ENCODE measurements at regions not wholly inside any gene's neighbourhood (a gene's known extent, or its start where the extent isn't known, plus 50 kb on each side); places are given as distances from the start of the nearest gene placed in this dataset.
"Not testable (repeated sequence)": the region's sequence is repeated elsewhere in the genome, so short reads cannot be mapped to it uniquely, and the experiment has no call there.

DNA sequence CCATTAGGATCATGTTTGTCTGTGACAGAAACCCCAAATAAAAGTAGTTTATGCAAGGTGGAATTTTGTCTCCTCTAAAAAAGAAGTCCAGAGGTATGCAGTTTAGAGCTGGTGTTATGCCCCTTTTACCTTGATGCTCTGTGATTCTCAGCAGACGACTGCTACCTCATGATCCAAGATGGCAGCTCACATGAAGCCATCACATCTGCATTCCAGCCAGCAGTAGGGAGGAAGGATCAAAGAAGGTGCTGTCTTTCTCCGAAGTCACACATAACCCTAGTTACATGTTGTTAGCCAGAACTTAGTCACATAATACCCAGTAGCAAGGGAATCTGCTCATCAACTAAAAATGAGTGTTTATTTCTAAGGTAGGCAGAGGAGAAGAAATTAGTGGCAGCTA lies 135.7 kb upstream of the HS3ST2 start:
- no peak for DNase-seq (ENCODE audit: low spot score)

DNA sequence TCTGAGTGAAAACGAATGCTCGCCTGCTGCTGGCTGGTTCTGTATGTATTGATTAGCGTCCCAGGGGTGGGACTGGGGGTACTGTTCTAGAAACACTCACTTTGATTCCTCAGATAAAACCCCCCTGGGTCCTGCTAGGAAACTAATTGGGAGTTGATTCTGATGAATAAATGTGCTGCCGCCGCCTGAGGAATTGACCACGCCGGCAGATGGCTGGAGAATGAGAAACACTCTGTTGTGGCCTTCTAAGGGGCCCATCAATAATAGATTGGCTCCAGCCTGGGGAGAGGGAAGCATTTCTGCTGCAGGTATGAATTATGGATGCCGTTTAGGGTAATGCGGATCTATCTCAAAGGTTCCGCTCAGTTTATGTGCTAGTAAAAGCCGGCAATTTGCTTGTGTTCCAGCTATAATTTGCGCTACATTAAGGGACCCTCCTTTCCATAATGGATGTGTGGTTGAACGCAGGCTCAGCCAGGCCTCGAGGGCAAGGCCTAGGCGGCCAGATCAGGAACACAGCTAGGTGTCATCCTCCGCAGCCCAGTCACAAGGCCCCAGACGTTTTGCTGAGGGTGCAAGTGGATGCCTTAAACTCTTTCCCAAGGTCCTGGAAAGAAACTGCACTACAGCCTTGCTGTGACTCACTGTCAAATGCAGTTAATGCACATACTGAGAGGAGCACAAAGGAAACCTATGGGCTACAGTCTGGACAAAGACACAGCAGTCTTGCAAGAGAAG lies 132.2 kb upstream of the HS3ST2 start:
- no peak for DNase-seq (ENCODE audit: low spot score)

- no peak for DNase-seq (ENCODE audit: low spot score)
Observed at GRCh38 chr16:22683258-22683657, 130.7 kb upstream of the HS3ST2 start.

DNA sequence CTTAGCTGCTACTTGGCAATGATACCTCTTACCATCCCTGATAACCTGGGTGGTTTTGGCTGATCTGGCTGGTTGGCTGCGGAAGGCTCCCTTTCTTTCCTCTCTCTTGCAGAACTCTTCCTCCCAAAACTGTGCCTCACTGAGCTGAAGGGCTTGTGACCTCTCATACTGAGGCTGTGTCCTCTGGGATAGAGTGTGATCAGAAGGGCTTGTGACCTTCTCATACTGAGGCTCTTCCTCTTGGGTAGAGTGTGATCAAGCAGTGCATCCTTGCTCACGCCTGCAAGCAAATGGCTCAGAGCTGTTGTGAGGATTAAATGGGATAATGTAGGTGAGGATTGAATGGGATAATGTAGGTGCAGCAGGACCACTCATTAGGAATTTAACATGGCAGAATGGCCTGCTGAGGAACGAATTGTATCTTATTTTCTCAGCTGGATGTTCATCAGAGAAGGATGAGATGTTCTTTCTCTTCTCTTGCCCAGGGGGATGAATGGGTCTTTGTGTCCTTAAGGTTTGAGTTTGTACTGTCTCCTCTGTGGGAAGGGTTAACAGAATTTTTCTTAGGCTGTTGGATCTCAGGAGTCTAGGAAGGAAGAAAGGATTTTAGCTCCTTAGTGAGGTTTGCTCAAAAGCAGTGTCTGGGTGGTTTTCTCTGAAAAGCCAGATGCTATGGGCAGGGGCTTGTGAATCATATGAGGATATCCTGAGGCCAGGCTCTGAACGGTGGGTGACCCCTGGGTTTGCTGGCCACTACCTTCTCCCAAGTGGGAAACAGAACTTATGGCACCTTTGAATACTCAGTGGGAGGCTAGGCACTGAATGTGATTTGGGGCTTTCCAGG lies 130.0 kb upstream of the HS3ST2 start:
- no peak for DNase-seq (ENCODE audit: low spot score)

DNA sequence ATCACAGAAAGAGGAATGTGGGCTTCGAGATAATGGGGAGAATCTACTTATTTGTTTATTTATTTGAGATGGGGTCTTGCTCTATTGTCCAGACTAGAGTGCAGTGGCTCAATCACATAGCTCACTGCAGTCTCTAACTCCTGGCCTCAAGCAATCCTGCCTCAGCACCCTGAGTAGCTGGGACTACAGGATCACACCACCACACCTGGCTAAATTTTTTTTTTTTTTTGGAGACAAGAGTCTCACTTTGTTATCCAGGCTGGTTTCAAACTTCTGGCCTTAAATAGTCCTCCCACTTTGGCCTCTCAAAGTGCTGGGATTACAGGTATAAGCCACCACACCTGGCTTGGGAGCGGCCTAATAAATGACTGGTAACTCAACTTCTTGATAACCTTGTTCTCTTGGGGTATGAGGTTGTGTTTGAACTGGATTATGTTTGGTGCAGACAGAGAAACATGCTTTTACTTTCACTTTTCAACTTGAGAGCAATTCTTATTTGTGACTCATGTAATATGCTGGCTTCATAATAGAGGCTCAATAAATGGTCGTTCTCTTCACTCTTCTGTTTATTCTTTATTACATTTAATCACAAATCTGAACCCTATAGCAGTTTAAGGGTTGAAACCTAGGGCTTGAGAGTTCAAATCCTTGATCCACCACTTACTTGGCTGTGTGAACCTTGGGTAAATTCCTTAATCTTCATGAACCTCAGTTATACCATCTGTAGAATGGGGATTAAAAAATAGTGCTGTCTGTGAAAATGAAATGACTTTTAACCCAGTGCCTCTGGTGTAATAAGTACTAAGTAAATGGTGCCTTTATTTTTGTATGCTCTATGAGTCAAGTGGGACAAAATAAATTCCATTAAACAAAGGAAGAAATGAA lies 129.1 kb upstream of the HS3ST2 start:
- no peak for DNase-seq (ENCODE audit: low spot score)

- DNase-seq (ENCODE audit: low spot score) = no peak
Observed at GRCh38 chr16:22685459-22685830, 128.5 kb upstream of the HS3ST2 start.

- no peak for DNase-seq (ENCODE audit: low spot score)
Observed at GRCh38 chr16:22687031-22687530, 126.9 kb upstream of the HS3ST2 start.

GRCh38 chr16:22688463-22688862 lies 125.5 kb upstream of the HS3ST2 start:
- no peak for DNase-seq (ENCODE audit: low spot score)

DNA sequence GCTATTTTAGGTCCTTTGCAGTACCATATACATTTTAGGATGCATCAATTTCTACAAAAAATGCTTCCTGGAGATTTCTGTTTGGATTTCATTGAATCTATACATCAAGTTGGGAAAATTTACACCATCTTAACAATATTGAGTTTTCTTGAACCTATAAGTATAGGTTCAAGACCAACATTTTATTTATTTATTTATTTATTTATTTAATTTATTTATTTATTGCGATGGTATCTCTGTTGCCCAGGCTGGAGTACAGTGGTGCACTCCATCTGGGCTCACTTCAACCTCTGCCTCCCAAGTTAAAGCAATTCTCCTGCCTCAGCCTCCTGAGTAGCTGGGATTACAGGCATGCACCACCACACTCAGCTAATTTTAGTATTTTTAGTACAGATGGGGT lies 125.0 kb upstream of the HS3ST2 start:
- no peak for DNase-seq (ENCODE audit: low spot score)

DNA sequence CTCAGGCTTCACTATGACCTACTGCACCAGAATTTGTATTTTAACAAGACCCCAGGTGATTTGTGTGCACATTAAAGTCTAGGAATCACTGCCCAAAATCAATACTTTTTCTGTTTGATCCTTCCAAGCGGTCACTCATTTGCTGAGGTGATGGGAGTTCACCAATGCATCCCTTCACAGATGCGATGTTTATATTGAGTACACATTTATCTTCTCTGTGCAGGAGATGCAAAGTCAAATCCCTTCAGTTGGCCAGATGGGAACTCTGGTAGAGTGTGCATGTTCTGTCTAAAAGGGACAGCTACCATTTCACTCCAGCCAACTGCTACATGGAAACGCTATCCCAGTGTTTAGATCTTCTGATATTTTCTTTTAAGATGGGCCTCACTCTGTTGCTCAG lies 122.6 kb upstream of the HS3ST2 start:
- no peak for DNase-seq (ENCODE audit: low spot score)

DNA sequence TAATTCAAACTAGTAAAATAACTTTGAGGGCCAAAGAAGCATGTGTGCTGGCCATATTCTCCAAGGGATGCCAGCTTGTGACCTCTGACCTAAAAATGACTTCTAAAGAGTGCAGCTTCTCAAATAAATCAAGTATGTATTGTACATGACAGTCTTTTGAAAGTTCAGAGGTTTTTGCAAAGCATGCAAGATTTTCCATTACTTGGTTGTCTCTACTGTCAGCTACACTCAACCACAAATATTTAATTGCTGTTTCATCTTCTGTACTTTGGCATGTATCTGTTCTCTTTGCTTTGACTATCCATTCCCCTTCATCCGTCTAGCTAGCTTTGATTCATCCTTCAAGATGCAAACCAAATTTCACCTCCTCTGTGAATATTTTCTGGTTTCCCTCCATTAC lies 121.9 kb upstream of the HS3ST2 start:
- no peak for DNase-seq (ENCODE audit: low spot score)

DNA sequence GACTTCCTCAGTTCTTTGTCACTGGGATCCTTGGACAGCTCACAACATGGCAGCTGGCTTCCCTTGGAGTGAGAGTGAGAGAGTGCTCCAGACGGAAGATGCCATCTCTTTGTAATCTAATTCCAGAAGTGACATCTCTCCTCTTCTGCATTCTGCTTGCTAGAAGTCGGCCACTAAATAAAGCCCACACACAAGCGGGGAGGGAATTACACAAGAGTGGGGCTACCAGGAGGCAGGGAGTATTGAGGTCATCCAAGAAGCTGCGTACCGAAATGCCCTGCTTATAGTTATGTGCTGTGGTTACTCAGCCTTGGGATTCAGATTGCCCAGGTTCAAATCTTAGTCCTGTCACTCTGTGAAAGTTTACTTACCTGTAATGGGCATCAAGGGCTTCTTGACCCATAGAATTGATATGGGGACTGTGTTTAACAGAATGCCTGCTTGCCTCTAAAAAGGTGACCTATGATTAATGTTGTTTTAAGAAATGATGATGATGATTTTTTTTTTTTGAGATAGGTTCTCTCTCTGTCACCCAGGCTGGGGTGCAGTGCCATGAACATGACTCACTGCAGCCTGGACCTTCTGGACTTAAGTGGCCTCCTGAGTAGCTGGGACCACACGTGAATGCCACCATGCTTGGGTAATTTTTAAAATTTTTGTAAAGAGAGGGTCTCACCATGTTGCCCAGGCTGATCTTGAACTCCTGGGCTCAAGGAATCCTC lies 120.9 kb upstream of the HS3ST2 start:
- no peak for DNase-seq (ENCODE audit: low spot score)

DNA sequence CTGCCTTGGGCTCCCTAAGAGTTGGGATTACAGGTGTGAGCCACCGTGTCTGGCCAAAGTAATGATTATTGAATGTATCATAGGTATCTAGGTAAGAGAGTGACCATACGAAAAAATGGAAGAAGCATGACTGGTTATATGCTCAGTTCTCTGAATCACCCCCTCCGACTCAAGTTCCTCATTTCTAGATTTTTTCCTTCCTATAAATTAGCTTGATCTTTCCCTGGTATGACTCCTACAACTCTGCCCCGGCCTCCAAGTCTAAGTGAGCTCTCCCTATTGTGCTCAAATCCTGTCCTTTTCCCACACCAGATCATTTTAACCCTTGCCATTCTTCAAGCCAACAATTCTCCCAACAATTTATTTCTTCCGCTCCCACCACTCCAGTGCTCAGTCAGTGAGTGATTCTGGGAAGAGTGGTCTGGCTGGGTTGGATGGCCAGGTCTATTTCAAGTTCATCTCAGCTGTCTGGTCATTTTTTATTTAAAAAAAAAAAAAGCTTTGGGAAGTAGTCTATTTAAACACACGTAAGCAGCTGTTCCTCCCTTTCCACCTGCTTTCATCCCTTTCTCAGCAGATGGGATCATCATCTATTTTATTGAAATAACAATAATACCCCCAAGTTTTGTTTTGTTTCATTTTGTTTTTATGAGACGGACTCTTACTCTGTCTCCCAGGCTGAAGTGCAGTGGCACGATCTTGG lies 120.2 kb upstream of the HS3ST2 start:
- DNase-seq (ENCODE audit: low spot score) = no peak

DNA sequence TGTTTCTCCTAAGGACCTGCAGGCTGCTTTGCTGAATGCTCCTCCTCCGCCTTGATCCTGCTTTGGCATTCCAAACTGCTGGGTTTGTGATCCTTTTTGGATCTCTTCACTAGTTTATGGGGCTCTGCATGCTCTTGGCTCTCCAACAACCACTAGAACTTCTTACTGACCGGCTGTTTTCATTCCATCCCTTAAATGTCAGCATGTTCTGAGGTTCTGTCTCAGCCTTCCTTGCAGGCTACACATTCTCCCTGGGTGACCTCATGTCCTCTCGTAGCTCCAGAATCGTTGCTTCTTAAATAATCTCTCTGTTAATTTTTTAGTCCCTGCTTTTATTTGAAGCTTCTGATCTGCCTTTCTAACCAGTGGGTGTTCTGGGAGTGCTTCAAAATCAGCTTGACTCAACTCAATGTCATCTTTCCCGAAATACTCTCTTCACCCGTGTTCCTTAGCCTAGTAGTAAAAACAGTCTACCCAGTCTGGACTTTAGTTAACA lies 119.0 kb upstream of the HS3ST2 start:
- peak; percentile 41 for DNase-seq (ENCODE audit: low spot score)

- not testable (repeated sequence) for DNase-seq (ENCODE audit: low spot score)
Observed at GRCh38 chr16:22695773-22696172, 118.2 kb upstream of the HS3ST2 start.

GRCh38 chr16:22699356-22699755 lies 114.6 kb upstream of the HS3ST2 start:
- no peak for DNase-seq (ENCODE audit: low spot score)

DNA sequence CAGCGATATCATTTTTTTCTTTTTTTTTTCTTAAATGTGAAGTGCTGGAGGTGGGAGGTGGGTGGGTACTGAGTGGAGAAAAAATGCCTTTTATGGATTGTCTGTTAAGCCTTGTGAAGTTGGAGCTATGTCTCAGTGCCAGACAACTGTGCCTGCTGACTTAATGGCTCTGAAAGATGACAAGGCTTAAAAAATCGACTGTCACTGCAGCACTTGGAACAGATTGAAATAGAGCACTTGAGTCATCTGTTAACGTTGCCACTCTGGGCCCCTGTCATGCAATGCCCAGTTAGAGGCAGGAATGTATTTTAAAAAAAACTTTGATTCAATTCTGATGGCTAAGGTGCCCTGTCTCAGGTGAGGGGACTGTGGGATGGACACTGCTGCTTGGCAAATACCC lies 108.2 kb upstream of the HS3ST2 start:
- no peak for DNase-seq (ENCODE audit: low spot score)

DNA sequence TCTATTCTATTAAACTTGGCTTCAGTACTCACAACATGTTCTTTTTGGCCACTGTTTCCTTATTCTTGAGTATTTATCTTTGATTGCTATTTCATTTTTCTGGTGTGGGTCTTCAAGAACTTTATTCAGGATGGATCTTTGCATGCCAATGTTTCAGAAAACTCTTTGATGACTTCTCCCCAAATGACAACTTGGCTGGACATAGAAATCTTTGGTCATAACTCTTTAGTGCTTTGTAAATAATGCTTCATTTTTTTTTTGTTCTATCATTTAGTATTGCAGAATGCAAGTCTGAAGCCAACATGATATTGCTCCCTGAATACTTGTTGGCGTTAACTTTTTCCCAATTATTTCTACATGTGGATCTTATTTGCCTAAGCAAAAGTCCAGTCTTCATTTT lies 103.6 kb upstream of the HS3ST2 start:
- no peak for DNase-seq (ENCODE audit: low spot score)

GRCh38 chr16:22711847-22712246 lies 102.1 kb upstream of the HS3ST2 start:
- DNase-seq (ENCODE audit: low spot score) = no peak

- no peak for DNase-seq (ENCODE audit: low spot score)
Observed at GRCh38 chr16:22712471-22712870, 101.5 kb upstream of the HS3ST2 start.

GRCh38 chr16:22718598-22718997 lies 95.4 kb upstream of the HS3ST2 start:
- DNase-seq (ENCODE audit: low spot score) = not testable (repeated sequence)

Measured in ecto neural progenitor cell (in vitro differentiated cells).